Astrocyte of the spinal cord (primary cell): ENCODE measurements at regions not wholly inside any gene's neighbourhood (a gene's known extent, or its start where the extent isn't known, plus 50 kb on each side); places are given as distances from the start of the nearest gene placed in this dataset.

ENCODE experiments used
- DNase-seq: peaks from one replicate; pipeline ENCODE4 v3.0.0; 2011; ENCODE audit warnings: low read depth, low spot score
- H3K4me3 ChIP-seq: 2 replicates; pipeline ENCODE4 v1.5.1; 2011; ENCODE audit warnings: low read depth, mild to moderate bottlenecking, low read length, moderate library complexity
- CTCF ChIP-seq: IDR thresholded peaks from 2 replicates; pipeline ENCODE4 v1.5.1; 2012; ENCODE audit warnings: low read depth, mild to moderate bottlenecking, low read length, inconsistent platforms
- in situ Hi-C: cut with HindIII; loops from 2 replicates; pipeline ENCODE4 v1.10.0; 2017; ENCODE audit warnings: low sequenced_read_pairs

GRCh38 chr7:40944981-40945585, 757.8 kb downstream of the INHBA start:
- in situ Hi-C loops: no loop called here
- no peak for DNase-seq
- H3K4me3 ChIP-seq: no peak overlapping the region
- no peak for TF ChIP-seq CTCF

- no peak for TF ChIP-seq CTCF
- DNase-seq: no peak
- no peak overlapping the region for H3K4me3 ChIP-seq
- in situ Hi-C loops: no loop called here
Measured at GRCh38 chr7:40937879-40938278, 765.0 kb downstream of the INHBA start.

GRCh38 chr7:40935435-40935834, 767.5 kb downstream of the INHBA start:
- TF ChIP-seq CTCF: no peak
- in situ Hi-C loops: no loop called here
- DNase-seq: no peak
- H3K4me3 ChIP-seq: no peak overlapping the region

GRCh38 chr7:40923626-40924025, 779.3 kb downstream of the INHBA start:
- in situ Hi-C loops: no loop called here
- no peak for TF ChIP-seq CTCF
- DNase-seq: no peak

GRCh38 chr7:40922316-40922670, 780.6 kb downstream of the INHBA start:
- TF ChIP-seq CTCF: no peak
- DNase-seq: peak; percentile 31
- in situ Hi-C loops: no loop called here
- no peak overlapping the region for H3K4me3 ChIP-seq

More at GRCh38 chr7:40923626-40924025, 779.3 kb downstream of the INHBA start:
- no peak overlapping the region for H3K4me3 ChIP-seq

GRCh38 chr7:40921589-40922315, 781.1 kb downstream of the INHBA start:
- no peak for TF ChIP-seq CTCF
- in situ Hi-C loops: no loop called here
- no peak for DNase-seq
- H3K4me3 ChIP-seq: no peak overlapping the region
